IMR-90 (cell line): ENCODE measurements at regions not wholly inside any gene's neighbourhood (a gene's known extent, or its start where the extent isn't known, plus 50 kb on each side); places are given as distances from the start of the nearest gene placed in this dataset.

Experiments used
- ATAC-seq: fragments of 200-7000 bp; cut with Tn5 transposase; 2 replicates; pipeline ENCODE4 v1.9.1; 2020; ENCODE audit warnings: low read depth, mild to moderate bottlenecking, moderate library complexity
- BruUV-seq: library from RNA; stranded (reverse); fragments of 400-500 nt; replicated peaks from 2 replicates; lab custom pipeline; 2021; lab: Mats Ljungman, UMichigan
- CTCF ChIA-PET: fragments of 300-600 bp; formaldehyde crosslinking; extraction: SDS; loops from one replicate; lab custom pipeline; 2021; ENCODE audit warnings: antibody characterized with exemption; lab: Yijun Ruan, JAX
- POLR2A ChIA-PET: fragments of 300-600 bp; sonication (Branson Sonifier 250); formaldehyde crosslinking; loops from one replicate; lab custom pipeline; 2022; ENCODE audit warnings: antibody characterized with exemption; ENCODE audit not compliant: unreplicated experiment; lab: Charles Lee
- DNase-seq: peaks from one replicate; pipeline ENCODE4 v3.0.0; 2013
- H2AFZ ChIP-seq: replicated peaks from 2 replicates; pipeline ENCODE3; 2013; ENCODE audit warnings: low read length, mild to moderate bottlenecking; ENCODE audit not compliant: poor library complexity
- H2AK5ac ChIP-seq: 2 replicates; pipeline ENCODE4 v1.6.1; 2013; ENCODE audit warnings: low read depth, low read length, inconsistent platforms
- H2AK9ac ChIP-seq: replicated peaks from 2 replicates; pipeline ENCODE3; 2013; ENCODE audit warnings: mild to moderate bottlenecking, low read depth, low read length, moderate library complexity; ENCODE audit not compliant: poor library complexity
- H2BK120ac ChIP-seq: 2 replicates; pipeline ENCODE4 v1.6.1; 2013; ENCODE audit warnings: low read depth, low read length, inconsistent platforms
- H2BK15ac ChIP-seq: 3 replicates; pipeline ENCODE4 v1.6.1; 2013; ENCODE audit warnings: low read depth, low read length, inconsistent platforms
- H2BK20ac ChIP-seq: 2 replicates; pipeline ENCODE4 v1.6.1; 2013; ENCODE audit warnings: low read depth, mild to moderate bottlenecking, inconsistent platforms, low read length, moderate library complexity
- H2BK5ac ChIP-seq: 2 replicates; pipeline ENCODE4 v1.6.1; 2013; ENCODE audit warnings: mild to moderate bottlenecking, low read depth, low read length, inconsistent platforms; ENCODE audit not compliant: poor library complexity, severe bottlenecking
- H3K14ac ChIP-seq: replicated peaks from 2 replicates; pipeline ENCODE4 v1.6.1; 2013; ENCODE audit warnings: low read depth, low read length, inconsistent platforms
- H3K18ac ChIP-seq: 2 replicates; pipeline ENCODE4 v1.6.1; 2013; ENCODE audit warnings: low read depth, low read length, control low read depth
- H3K23ac ChIP-seq: 2 replicates; pipeline ENCODE4 v1.6.1; 2013; ENCODE audit warnings: low read depth, low read length, inconsistent platforms
- H3K27ac ChIP-seq: 2 replicates; pipeline ENCODE4 v1.5.1; 2013; ENCODE audit warnings: mild to moderate bottlenecking, control low read depth, low read length; ENCODE audit not compliant: insufficient read depth
- H3K27me3 ChIP-seq: 2 replicates; pipeline ENCODE4 v1.6.1; 2013; ENCODE audit warnings: low read length; ENCODE audit not compliant: control insufficient read depth, insufficient read depth
- H3K36me3 ChIP-seq: 2 replicates; pipeline ENCODE4 v1.6.1; 2013; ENCODE audit warnings: low read length, mixed read lengths; ENCODE audit not compliant: control insufficient read depth, insufficient read depth
- H3K4ac ChIP-seq: 2 replicates; pipeline ENCODE4 v1.6.1; 2013; ENCODE audit warnings: low read depth, low read length, inconsistent platforms
- H3K4me1 ChIP-seq: 2 replicates; pipeline ENCODE4 v1.6.1; 2013; ENCODE audit warnings: low read length, mixed read lengths; ENCODE audit not compliant: control insufficient read depth, insufficient read depth
- H3K4me2 ChIP-seq: 2 replicates; pipeline ENCODE4 v1.6.1; 2013; ENCODE audit warnings: low read depth, mild to moderate bottlenecking, control low read depth, low read length, moderate library complexity
- H3K4me3 ChIP-seq: 2 replicates; pipeline ENCODE4 v1.5.1; 2013; ENCODE audit warnings: low read depth, mild to moderate bottlenecking, control low read depth, low read length, moderate library complexity; ENCODE audit not compliant: insufficient read depth
- H3K56ac ChIP-seq: 2 replicates; pipeline ENCODE4 v1.6.1; 2013; ENCODE audit warnings: low read length, inconsistent platforms; ENCODE audit not compliant: insufficient read depth; ENCODE audit errors: extremely low read depth
- H3K79me1 ChIP-seq, 2 experiments: 2 replicates each; pipeline ENCODE4 v1.6.1; 2013; ENCODE audit warnings: low read length in 2 of 2, inconsistent platforms in 1 of 2, low read depth in 1 of 2
- H3K9ac ChIP-seq: 2 replicates; pipeline ENCODE4 v1.6.1; 2013; ENCODE audit warnings: low read depth, low read length, control low read depth
- H3K9me1 ChIP-seq: 2 replicates; pipeline ENCODE4 v1.6.1; 2013; ENCODE audit warnings: low read length, inconsistent platforms; ENCODE audit not compliant: insufficient read depth
- H3K9me3 ChIP-seq: 2 replicates; pipeline ENCODE4 v1.6.1; 2013; ENCODE audit warnings: low read length; ENCODE audit not compliant: control insufficient read depth, insufficient read depth
- H4K20me1 ChIP-seq: 2 replicates; pipeline ENCODE4 v1.6.1; 2013; ENCODE audit warnings: low read length, inconsistent platforms; ENCODE audit not compliant: insufficient read depth
- H4K5ac ChIP-seq: 2 replicates; pipeline ENCODE4 v1.6.1; 2013; ENCODE audit warnings: mild to moderate bottlenecking, low read depth, low read length, control low read depth
- H4K8ac ChIP-seq, 2 experiments: 2 replicates each; pipeline ENCODE4 v1.6.1; 2013; ENCODE audit warnings: low read depth in 2 of 2, low read length in 2 of 2, control low read depth in 1 of 2, inconsistent platforms in 1 of 2
- H4K91ac ChIP-seq: 2 replicates; pipeline ENCODE4 v1.6.1; 2013; ENCODE audit warnings: low read depth, low read length, inconsistent platforms; ENCODE audit not compliant: insufficient read depth
- CEBPB ChIP-seq: IDR thresholded peaks from 2 replicates; pipeline ENCODE4 v1.6.1; 2012; ENCODE audit warnings: low read depth, low read length, improper control_type of control experiment
- CHD1 ChIP-seq: IDR thresholded peaks from 2 replicates; pipeline ENCODE4 v1.6.1; 2012; ENCODE audit warnings: low read depth, low read length, improper control_type of control experiment
- FOS ChIP-seq: fragments of 150-350 bp; IDR thresholded peaks from 2 replicates; pipeline ENCODE4 v1.6.1; 2016; ENCODE audit warnings: low read depth, low read length
- MAFK ChIP-seq: IDR thresholded peaks from 2 replicates; pipeline ENCODE4 v1.6.1; 2012; ENCODE audit warnings: low read depth, low read length, improper control_type of control experiment
- MAZ ChIP-seq: IDR thresholded peaks from 2 replicates; pipeline ENCODE4 v1.6.1; 2012; ENCODE audit warnings: low read depth, mild to moderate bottlenecking, low read length, improper control_type of control experiment, moderate library complexity, borderline replicate concordance
- NFE2L2 ChIP-seq: fragments of 150-350 bp; IDR thresholded peaks from 2 replicates; pipeline ENCODE4 v1.6.1; 2016; ENCODE audit warnings: low read depth, mild to moderate bottlenecking, low read length
- RAD21 ChIP-seq: IDR thresholded peaks from 2 replicates; pipeline ENCODE4 v1.6.1; 2012; ENCODE audit warnings: low read length, improper control_type of control experiment
- SMC3 ChIP-seq: fragments of 150-350 bp; IDR thresholded peaks from 2 replicates; pipeline ENCODE4 v1.6.1; 2016; ENCODE audit warnings: low read depth, mild to moderate bottlenecking, antibody characterized with exemption, low read length, moderate library complexity
- WGBS, 2 experiments: methylation state at CpG; one replicate each; pipeline versions ENCODE4 v1.1.5 to v1.1.7; 2013; ENCODE audit warnings: missing lambda C conversion rate in 2 of 2; ENCODE audit not compliant: insufficient read length in 1 of 2; ENCODE audit errors: extremely low coverage in 2 of 2; 5-methylcytosine and 5-hydroxymethylcytosine counted together
- dilution Hi-C: fragments of 300-500 bp; cut with HindIII; formaldehyde crosslinking; loops from one replicate; pipeline ENCODE4 v1.14.3; 2018; ENCODE audit warnings: low sequenced_read_pairs; ENCODE audit not compliant: unreplicated experiment
- in situ Hi-C: fragments of 300-500 bp; cut with MboI; formaldehyde crosslinking; loops from 3 replicates; pipeline ENCODE4 v1.14.3; 2019; ENCODE audit warnings: low sequenced_read_pairs, inconsistent platforms, mixed read lengths
- intact Hi-C: fragments of 100-400 bp; cut with micrococcal nuclease; formaldehyde crosslinking; loops from 2 replicates; pipeline ENCODE4 v1.10.0; 2022

DNA sequence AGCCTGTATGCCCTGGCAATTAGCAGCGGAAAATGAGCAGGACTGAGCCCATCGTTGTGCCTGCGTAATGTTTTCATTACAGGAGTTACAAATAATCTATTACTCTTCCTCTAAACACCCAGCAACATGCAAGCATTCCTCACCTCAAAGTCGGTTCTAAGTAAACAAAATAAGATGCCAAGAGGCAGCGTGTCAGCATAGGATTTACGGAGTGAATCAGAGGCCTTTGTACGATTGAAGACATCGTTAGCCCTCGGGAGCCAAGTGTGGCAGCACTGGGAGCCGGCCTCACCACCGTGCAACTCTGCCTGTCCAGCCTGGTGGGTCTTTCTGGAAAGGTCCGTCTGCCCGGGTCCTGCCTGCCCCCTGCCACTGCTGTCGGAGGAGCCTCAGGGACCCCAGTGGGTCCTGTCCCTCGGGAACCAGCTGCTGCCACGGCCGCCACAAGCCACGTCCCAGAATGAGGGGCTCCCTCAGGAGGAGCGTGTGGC, 80.1 kb upstream of the CTDP1 start:
- Histone ChIP-seq H3K9me1 (no peaks in the 10 kb centered on the region), H3K4ac (no peak overlapping the region), H3K27ac (no peak overlapping the region), H3K4me3 (no peak overlapping the region), H2BK20ac (no peak overlapping the region), H3K4me2 (no peak overlapping the region), H3K9me3 (no peaks in the 10 kb centered on the region), H3K56ac (no peak overlapping the region), H4K91ac (no peak overlapping the region), H2AFZ (no peak overlapping the region), H2BK15ac (no peak overlapping the region), H3K23ac (no peak overlapping the region), H3K14ac (no peak overlapping the region), H3K18ac (no peak overlapping the region), H3K27me3 (peaks cover 35% of the 10 kb centered on the region), H4K8ac (no peak overlapping the region), H2BK5ac (no peak overlapping the region), H4K20me1 (no peaks in the 10 kb centered on the region), H3K36me3 (no peaks in the 10 kb centered on the region), H4K5ac (no peak overlapping the region), H2AK5ac (no peak overlapping the region), H3K79me1 (no peaks in the 10 kb centered on the region), H2AK9ac (no peak overlapping the region), H3K4me1 (0 out of 2 replicates have a peak, but pooled peaks cover 2% of the 10 kb centered on the region), H2BK120ac (no peak overlapping the region), H3K9ac (no peak overlapping the region)
- POLR2A ChIA-PET, result no interaction called here
- dilution Hi-C loops (no loop called here), in situ Hi-C loops (no loop called here), intact Hi-C loops (no loop called here)
- CTCF ChIA-PET, result no interaction called here
- BruUV-seq, result no TSS peak
- TF ChIP-seq MAFK, result no peak
- TF ChIP-seq RAD21, result no peak
- TF ChIP-seq NFE2L2, result no peak
- TF ChIP-seq MAZ, result no peak
- TF ChIP-seq FOS, result no peak
- no peak for TF ChIP-seq CHD1
- TF ChIP-seq CEBPB, result peak; percentile 14; the same call in 1 of the 2 replicates
- no peak for TF ChIP-seq SMC3
- ATAC-seq (peak; percentile 83), DNase-seq (peak; percentile 71)
- 30% methylated on average over 9 of the region's 19 CpGs; no CpG with 5 or more reads in 1 of the 2 experiments for WGBS, 2 experiments
